Neural progenitor cell (in vitro differentiated cells): ENCODE measurements at regions not wholly inside any gene's neighbourhood (a gene's known extent, or its start where the extent isn't known, plus 50 kb on each side); places are given as distances from the start of the nearest gene placed in this dataset.

Experiments used
- EZH2 ChIP-seq: fragments of 200-600 bp; sonication (generic); IDR thresholded peaks from 2 replicates; pipeline ENCODE4 v1.6.1; 2017; ENCODE audit warnings: antibody characterized with exemption, mild to moderate bottlenecking, moderate library complexity
- EZH2phosphoT487 ChIP-seq: fragments of 200-600 bp; sonication (generic); IDR thresholded peaks from 2 replicates; pipeline ENCODE4 v1.6.1; 2017; ENCODE audit warnings: antibody characterized with exemption
- TF ChIP-seq, protein P1 (sequence below): fragments of 200-600 bp; sonication (generic); IDR thresholded peaks from 2 replicates; pipeline ENCODE4 v1.5.1; 2017; ENCODE audit warnings: antibody characterized with exemption, mild to moderate bottlenecking

DNA sequence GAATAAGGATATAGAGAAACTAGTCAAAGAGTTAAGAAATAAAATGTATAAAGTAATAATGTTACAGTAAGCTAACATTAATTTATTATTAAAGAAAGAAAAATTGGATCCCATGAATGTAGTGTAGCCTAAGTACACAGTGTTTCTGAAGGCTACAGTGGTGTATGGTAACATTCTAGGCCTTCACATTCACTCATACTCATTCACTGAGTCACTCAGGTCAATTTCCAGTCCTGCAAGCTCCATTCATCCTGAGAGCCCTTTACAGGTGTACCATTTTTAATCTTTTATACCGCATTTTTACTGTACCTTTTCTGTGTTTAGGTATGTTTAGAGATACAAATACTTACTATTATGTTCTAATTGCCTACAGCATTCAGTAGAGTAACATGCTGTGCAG is 120.6 kb upstream of the AGA start:
- no peak for TF ChIP-seq EZH2phosphoT487
- TF ChIP-seq, protein P1, sequence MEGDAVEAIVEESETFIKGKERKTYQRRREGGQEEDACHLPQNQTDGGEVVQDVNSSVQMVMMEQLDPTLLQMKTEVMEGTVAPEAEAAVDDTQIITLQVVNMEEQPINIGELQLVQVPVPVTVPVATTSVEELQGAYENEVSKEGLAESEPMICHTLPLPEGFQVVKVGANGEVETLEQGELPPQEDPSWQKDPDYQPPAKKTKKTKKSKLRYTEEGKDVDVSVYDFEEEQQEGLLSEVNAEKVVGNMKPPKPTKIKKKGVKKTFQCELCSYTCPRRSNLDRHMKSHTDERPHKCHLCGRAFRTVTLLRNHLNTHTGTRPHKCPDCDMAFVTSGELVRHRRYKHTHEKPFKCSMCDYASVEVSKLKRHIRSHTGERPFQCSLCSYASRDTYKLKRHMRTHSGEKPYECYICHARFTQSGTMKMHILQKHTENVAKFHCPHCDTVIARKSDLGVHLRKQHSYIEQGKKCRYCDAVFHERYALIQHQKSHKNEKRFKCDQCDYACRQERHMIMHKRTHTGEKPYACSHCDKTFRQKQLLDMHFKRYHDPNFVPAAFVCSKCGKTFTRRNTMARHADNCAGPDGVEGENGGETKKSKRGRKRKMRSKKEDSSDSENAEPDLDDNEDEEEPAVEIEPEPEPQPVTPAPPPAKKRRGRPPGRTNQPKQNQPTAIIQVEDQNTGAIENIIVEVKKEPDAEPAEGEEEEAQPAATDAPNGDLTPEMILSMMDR = no peak
- no peak for TF ChIP-seq EZH2
